Smooth muscle cell (in vitro differentiated cells): ENCODE measurements at regions not wholly inside any gene's neighbourhood (a gene's known extent, or its start where the extent isn't known, plus 50 kb on each side); places are given as distances from the start of the nearest gene placed in this dataset.
A peak's percentile ranks its signal among the peaks of the same experiment; 100 is the strongest.

Source experiments
- DNase-seq: peaks from one replicate; lab custom pipeline; 2025; ENCODE audit not compliant: unreplicated experiment; lab: John Stamatoyannopoulos, UW
- H2AFZ ChIP-seq: fragments of 200-600 bp; sonication (generic); 2 replicates; pipeline ENCODE4 v1.6.0; 2016; ENCODE audit warnings: antibody characterized with exemption, low read depth, mild to moderate bottlenecking
- H3F3A ChIP-seq: fragments of 200-600 bp; sonication (generic); 2 replicates; pipeline ENCODE4 v1.6.0; 2017; ENCODE audit warnings: antibody characterized with exemption, low read depth
- H3K27ac ChIP-seq: fragments of 200-600 bp; sonication (generic); 2 replicates; pipeline ENCODE4 v1.5.1; 2016; ENCODE audit warnings: low read depth, mild to moderate bottlenecking
- H3K27me3 ChIP-seq: fragments of 200-600 bp; sonication (generic); 2 replicates; pipeline ENCODE4 v1.6.1; 2016; ENCODE audit warnings: low read depth, mild to moderate bottlenecking
- H3K36me3 ChIP-seq: fragments of 200-600 bp; sonication (generic); 2 replicates; pipeline ENCODE4 v1.5.1; 2016; ENCODE audit warnings: low read depth
- H3K4me1 ChIP-seq: fragments of 200-600 bp; sonication (generic); 2 replicates; pipeline ENCODE4 v1.5.1; 2016; ENCODE audit warnings: low read depth
- H3K4me2 ChIP-seq: fragments of 200-600 bp; sonication (generic); 2 replicates; pipeline ENCODE4 v1.6.0; 2016; ENCODE audit warnings: mild to moderate bottlenecking
- H3K4me3 ChIP-seq: fragments of 200-600 bp; sonication (generic); 2 replicates; pipeline ENCODE4 v1.5.1; 2016; ENCODE audit warnings: mild to moderate bottlenecking
- H3K79me2 ChIP-seq: fragments of 200-600 bp; sonication (generic); 2 replicates; pipeline ENCODE4 v1.6.0; 2016; ENCODE audit warnings: low read depth, mild to moderate bottlenecking
- H3K9ac ChIP-seq: fragments of 200-600 bp; sonication (generic); 2 replicates; pipeline ENCODE4 v1.6.0; 2016; ENCODE audit warnings: low read depth
- H3K9me3 ChIP-seq: fragments of 200-600 bp; sonication (generic); replicated peaks from 2 replicates; pipeline ENCODE4 v1.5.1; 2016; ENCODE audit warnings: low read depth
- H4K20me1 ChIP-seq: fragments of 200-600 bp; sonication (generic); 2 replicates; pipeline ENCODE4 v1.6.0; 2016; ENCODE audit warnings: low read depth
- CTCF ChIP-seq: fragments of 200-600 bp; sonication (generic); IDR thresholded peaks from 2 replicates; pipeline ENCODE4 v1.5.1; 2017; ENCODE audit warnings: borderline replicate concordance, mild to moderate bottlenecking, antibody characterized with exemption; ENCODE audit not compliant: insufficient read depth, poor library complexity, severe bottlenecking
- whole genome bisulfite sequencing: methylation state at CpG from one replicate; pipeline ENCODE4 v1.1.7; 2016; ENCODE audit warnings: low lambda C conversion rate; 5-methylcytosine and 5-hydroxymethylcytosine counted together

- no peak for DNase-seq
- Histone ChIP-seq H3K4me3 (no peak overlapping the region), H3K27ac (no peak overlapping the region), H3K36me3 (no peaks in the 10 kb centered on the region), H3K27me3 (no peaks in the 10 kb centered on the region), H3K4me2 (peak overlapping the region; percentile 4), H3K9me3 (no peaks in the 10 kb centered on the region), H4K20me1 (no peaks in the 10 kb centered on the region), H2AFZ (peak overlapping the region; percentile 16), H3K79me2 (no peaks in the 10 kb centered on the region), H3K4me1 (peaks cover 9% of the 10 kb centered on the region), H3F3A (no peaks in the 10 kb centered on the region), H3K9ac (no peak overlapping the region)
- TF ChIP-seq CTCF: no peak
- 24% methylated on average over 3 of the region's 3 CpGs for WGBS
Observed at GRCh38 chr5:155270725-155271124, 257.2 kb downstream of the KIF4B start.

- Histone ChIP-seq H3K27me3 (no peaks in the 10 kb centered on the region), H3K9ac (no peak overlapping the region), H3K4me2 (no peak overlapping the region), H3K27ac (no peak overlapping the region), H3K79me2 (no peaks in the 10 kb centered on the region), H3K36me3 (no peaks in the 10 kb centered on the region), H2AFZ (no peak overlapping the region), H4K20me1 (no peaks in the 10 kb centered on the region), H3K9me3 (no peaks in the 10 kb centered on the region), H3K4me3 (no peak overlapping the region), H3F3A (no peaks in the 10 kb centered on the region), H3K4me1 (peaks cover 9% of the 10 kb centered on the region)
- WGBS: 55% methylated on average over 5 of the region's 5 CpGs
- DNase-seq: no peak
- no peak for TF ChIP-seq CTCF
Observed at GRCh38 chr5:155274484-155274883, 260.9 kb downstream of the KIF4B start.

GRCh38 chr5:155275222-155275621, 261.7 kb downstream of the KIF4B start:
- Histone ChIP-seq H4K20me1 (no peaks in the 10 kb centered on the region), H3K36me3 (no peaks in the 10 kb centered on the region), H3K27ac (no peak overlapping the region), H3K27me3 (no peaks in the 10 kb centered on the region), H3K9me3 (no peaks in the 10 kb centered on the region), H3K4me3 (no peak overlapping the region), H3K4me2 (no peak overlapping the region), H2AFZ (no peak overlapping the region), H3K9ac (no peak overlapping the region), H3F3A (no peaks in the 10 kb centered on the region), H3K4me1 (peaks cover 8% of the 10 kb centered on the region), H3K79me2 (no peaks in the 10 kb centered on the region)
- TF ChIP-seq CTCF: no peak
- WGBS: 77% methylated on average over 6 of the region's 6 CpGs
- DNase-seq: no peak

- Histone ChIP-seq H3K4me3 (no peak overlapping the region), H3K9ac (no peak overlapping the region), H3K36me3 (no peaks in the 10 kb centered on the region), H2AFZ (no peak overlapping the region), H3K4me1 (no peaks in the 10 kb centered on the region), H3F3A (no peaks in the 10 kb centered on the region), H3K79me2 (no peaks in the 10 kb centered on the region), H3K9me3 (no peaks in the 10 kb centered on the region), H4K20me1 (no peaks in the 10 kb centered on the region), H3K27ac (no peak overlapping the region), H3K4me2 (no peak overlapping the region), H3K27me3 (no peaks in the 10 kb centered on the region)
- 84% methylated on average over 3 of the region's 3 CpGs for WGBS
- no peak for DNase-seq
- TF ChIP-seq CTCF: no peak
Observed at GRCh38 chr5:155276231-155276630, 262.7 kb downstream of the KIF4B start.
